Activated CD4-positive, CD25-positive, alpha-beta regulatory T cell treated with anti-CD3 and anti-CD28 coated beads, Interleukin-2, amount 50 U/mL, for 72 hours (primary cell): ENCODE measurements at regions not wholly inside any gene's neighbourhood (a gene's known extent, or its start where the extent isn't known, plus 50 kb on each side); places are given as distances from the start of the nearest gene placed in this dataset.

Source experiments
- DNase-seq: peaks from one replicate; pipeline ENCODE4 v3.0.0; 2021

DNA sequence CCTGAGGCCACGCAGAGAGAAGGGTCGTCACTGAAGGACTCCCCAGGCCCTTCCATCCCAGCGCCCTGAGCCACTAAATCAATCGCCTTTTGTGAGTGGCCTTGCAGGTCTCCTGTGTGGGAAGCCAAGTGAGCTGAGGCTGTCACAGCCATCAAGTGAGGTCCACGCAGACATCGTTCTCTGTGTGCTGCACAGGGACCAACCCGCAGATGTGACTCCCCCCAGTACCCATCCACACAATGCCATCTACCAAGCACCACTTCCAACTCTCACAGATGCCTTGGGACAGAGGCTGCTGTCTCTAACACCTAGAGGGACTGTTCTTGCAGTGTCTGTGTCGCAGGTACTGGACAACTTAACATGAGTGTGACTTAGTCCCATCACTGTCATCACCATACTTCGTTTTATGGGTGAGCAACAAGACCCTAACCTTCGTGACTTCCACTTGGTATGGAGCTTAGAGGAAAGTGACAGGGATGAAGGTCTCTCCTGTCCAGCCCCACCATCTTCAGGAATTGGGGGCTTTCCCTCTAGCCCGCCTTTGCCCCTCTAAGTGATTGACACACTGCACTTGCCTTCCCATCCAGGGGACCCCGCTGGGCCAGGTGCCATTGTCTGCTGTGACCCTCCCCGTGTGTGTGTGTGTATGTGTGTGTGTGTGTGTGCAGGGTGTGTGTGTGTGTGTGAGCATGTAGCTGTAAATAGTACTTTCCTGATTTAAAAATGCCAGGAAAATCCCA lies 51.4 kb upstream of the TMEM72 start:
- DNase-seq, result no peak

DNA sequence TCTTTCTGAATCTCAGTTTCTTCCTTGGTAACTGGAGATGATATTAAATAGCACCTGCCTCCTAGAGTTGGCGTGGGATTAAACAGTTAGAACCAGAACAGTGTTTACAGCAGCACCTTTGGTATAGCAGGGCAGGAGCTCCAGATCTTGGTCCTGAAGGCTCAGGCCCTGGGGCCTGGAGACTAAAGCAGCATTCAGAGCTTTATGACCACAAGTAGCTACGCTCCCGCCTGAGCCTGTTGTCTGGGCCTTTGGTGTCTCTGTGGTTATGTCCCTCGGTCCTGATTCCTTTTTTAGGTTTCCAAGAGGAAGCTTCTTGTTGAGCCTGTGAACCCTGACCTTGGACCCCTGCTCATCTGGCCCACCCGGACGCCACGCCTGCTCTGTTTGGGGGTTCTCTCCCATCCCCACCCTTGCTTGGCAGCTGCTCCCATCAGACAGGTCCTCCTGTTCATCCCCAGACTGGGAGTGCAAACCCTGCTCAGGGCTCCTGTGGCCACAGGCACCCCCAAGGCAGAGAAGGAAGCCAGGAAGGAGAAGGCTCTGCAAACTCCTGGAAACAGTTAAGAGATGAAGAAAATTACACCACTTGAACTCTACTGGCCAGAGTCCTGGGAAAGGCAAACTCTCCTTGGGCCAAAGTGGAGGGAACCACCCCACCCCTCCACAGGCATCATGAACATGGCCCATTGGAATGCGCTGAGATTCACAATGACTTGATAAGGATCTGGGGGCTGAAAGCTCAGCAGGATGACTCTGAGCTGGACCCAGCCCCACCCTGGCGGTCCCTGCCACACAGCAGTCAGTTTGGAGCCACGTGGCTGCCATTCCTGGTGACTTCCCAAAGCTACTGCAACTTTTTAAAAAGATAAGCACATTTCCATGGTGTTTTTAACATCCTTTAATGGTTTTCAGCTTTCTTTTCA lies 50.1 kb upstream of the TMEM72 start:
- DNase-seq, result no peak
